PFSK-1 (cell line): ENCODE measurements at regions not wholly inside any gene's neighbourhood (a gene's known extent, or its start where the extent isn't known, plus 50 kb on each side); places are given as distances from the start of the nearest gene placed in this dataset.

ENCODE experiments used
- POLR2AphosphoS5 ChIP-seq: IDR thresholded peaks from 2 replicates; pipeline ENCODE4 v1.6.1; 2012; ENCODE audit warnings: low read depth, mild to moderate bottlenecking, control low read depth, low read length, moderate library complexity
- SIN3A ChIP-seq: IDR thresholded peaks from 2 replicates; pipeline ENCODE4 v1.6.1; 2012; ENCODE audit warnings: mild to moderate bottlenecking, low read length, moderate library complexity, borderline replicate concordance; ENCODE audit not compliant: insufficient read depth
- TF ChIP-seq, protein P1 (sequence below), 2 experiments: IDR thresholded peaks; 2 replicates each; pipeline versions ENCODE4 v1.6.1 to v1.8.0; 2011 to 2012; ENCODE audit warnings: low read depth in 2 of 2, low read length in 2 of 2, control low read depth in 1 of 2, inconsistent platforms in 1 of 2, mild to moderate bottlenecking in 1 of 2, moderate library complexity in 1 of 2; ENCODE audit not compliant: insufficient read depth in 1 of 2

DNA sequence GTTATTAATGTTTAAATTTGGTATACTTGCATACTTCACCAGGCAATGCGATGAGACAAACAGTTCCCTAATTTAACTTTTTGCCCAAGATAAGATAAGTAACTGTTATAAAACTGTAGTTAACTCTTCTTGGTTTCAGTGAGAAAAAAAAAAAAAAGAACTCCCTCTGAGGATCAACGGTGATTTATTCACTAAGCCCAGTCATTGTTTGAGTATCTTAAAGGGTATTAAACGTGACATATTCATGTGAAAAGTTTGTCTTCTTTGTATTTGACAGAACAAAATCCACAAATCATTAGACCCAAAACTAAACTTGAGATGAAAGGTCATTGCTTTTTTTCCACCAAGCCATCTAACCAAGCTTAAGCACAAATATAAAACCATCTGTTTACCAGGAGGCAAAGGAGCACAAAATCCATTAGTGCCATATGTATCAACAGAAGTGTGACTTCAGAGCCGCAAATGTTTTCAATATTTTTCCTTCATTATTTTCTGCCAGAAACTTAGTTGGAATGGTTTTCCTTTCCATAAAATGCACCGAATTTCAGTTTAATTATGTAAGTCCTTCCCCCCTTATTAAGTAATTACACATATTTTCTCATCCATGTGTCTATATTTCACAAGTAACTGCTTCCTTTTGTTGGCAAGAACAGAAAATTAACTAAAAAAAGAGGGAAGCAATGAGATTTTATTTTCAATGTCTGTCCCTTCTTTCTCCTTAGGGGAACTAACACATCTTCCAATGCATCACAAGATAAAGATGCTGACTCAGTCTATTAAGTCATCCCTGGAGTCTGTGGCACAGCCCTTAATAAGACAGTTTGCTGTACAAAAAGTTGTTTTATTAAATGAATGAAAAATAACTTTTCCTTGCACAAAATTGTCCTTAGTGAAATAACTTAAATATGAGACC lies 92.2 kb upstream of the RAP2B start:
- TF ChIP-seq POLR2AphosphoS5 (no peak), SIN3A (no peak)
- TF ChIP-seq, protein P1, sequence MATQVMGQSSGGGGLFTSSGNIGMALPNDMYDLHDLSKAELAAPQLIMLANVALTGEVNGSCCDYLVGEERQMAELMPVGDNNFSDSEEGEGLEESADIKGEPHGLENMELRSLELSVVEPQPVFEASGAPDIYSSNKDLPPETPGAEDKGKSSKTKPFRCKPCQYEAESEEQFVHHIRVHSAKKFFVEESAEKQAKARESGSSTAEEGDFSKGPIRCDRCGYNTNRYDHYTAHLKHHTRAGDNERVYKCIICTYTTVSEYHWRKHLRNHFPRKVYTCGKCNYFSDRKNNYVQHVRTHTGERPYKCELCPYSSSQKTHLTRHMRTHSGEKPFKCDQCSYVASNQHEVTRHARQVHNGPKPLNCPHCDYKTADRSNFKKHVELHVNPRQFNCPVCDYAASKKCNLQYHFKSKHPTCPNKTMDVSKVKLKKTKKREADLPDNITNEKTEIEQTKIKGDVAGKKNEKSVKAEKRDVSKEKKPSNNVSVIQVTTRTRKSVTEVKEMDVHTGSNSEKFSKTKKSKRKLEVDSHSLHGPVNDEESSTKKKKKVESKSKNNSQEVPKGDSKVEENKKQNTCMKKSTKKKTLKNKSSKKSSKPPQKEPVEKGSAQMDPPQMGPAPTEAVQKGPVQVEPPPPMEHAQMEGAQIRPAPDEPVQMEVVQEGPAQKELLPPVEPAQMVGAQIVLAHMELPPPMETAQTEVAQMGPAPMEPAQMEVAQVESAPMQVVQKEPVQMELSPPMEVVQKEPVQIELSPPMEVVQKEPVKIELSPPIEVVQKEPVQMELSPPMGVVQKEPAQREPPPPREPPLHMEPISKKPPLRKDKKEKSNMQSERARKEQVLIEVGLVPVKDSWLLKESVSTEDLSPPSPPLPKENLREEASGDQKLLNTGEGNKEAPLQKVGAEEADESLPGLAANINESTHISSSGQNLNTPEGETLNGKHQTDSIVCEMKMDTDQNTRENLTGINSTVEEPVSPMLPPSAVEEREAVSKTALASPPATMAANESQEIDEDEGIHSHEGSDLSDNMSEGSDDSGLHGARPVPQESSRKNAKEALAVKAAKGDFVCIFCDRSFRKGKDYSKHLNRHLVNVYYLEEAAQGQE (IDR thresholded peaks at IDR 0.05; ENCODE audit: insufficient read depth in 1 of 2, low read depth in 2 of 2, low read length in 2 of 2) = no peak
